ENCODE measurements at regions not wholly inside any gene's neighbourhood (a gene's known extent, or its start where the extent isn't known, plus 50 kb on each side); places are given as distances from the start of the nearest gene placed in this dataset.

- no peaks in the 10 kb centered on the region for H3K27me3 ChIP-seq (replicated peaks in 1 of 4; ENCODE audit: control insufficient read depth in 3 of 4, extremely low read depth in 1 of 4, insufficient read depth in 3 of 4, low read length in 3 of 4)
- no peak overlapping the region for H4K5ac ChIP-seq (ENCODE audit: insufficient read length, low read depth, low read length)
- no peak overlapping the region for H3K23ac ChIP-seq (ENCODE audit: insufficient read length)
- H2AFZ ChIP-seq (ENCODE audit: low read length): no peak overlapping the region
- no peak overlapping the region for H2BK15ac ChIP-seq (ENCODE audit: low read length)
- no peak overlapping the region for H4K8ac ChIP-seq (ENCODE audit: extremely low read depth, insufficient read depth, low read length)
- H3K4me3 ChIP-seq (ENCODE audit: extremely low read depth in 1 of 4, insufficient read depth in 2 of 4, low read depth in 3 of 4, low read length in 4 of 4): no peak overlapping the region
- DNase-seq (ENCODE audit: low read depth in 1 of 2, low spot score in 2 of 2) (no peak), FAIRE-seq (no peak)
- no peak overlapping the region for H4K91ac ChIP-seq (replicated peaks; ENCODE audit: insufficient read length, low read length)
- H3K18ac ChIP-seq (ENCODE audit: extremely low read depth, low read length): no peak overlapping the region
- H3K79me1 ChIP-seq (ENCODE audit: low read depth, low read length): peaks cover 4% of the 10 kb centered on the region; the same call in 1 of the 2 replicates
- no peak overlapping the region for H2BK5ac ChIP-seq (ENCODE audit: low read depth, low read length)
- no peak overlapping the region for H3K4me2 ChIP-seq (ENCODE audit: insufficient read depth in 1 of 2, low read depth in 2 of 2, low read length in 2 of 2)
- H3K14ac ChIP-seq (ENCODE audit: insufficient read length): no peak overlapping the region
- no peak overlapping the region for H3K56ac ChIP-seq (replicated peaks; ENCODE audit: insufficient read length, low read depth, low read length)
- peaks cover 0 to 2% (median 0%) of the 10 kb centered on the region in 4 experiments; a peak in 1 of 7 replicates for H3K4me1 ChIP-seq (replicated peaks in 1 of 4; ENCODE audit: control insufficient read depth in 3 of 4, insufficient read depth in 4 of 4, low read length in 3 of 4)
- H3K4ac ChIP-seq (replicated peaks; ENCODE audit: insufficient read length, low read depth, low read length): no peak overlapping the region
- 88% methylated on average over 2 of the region's 2 CpGs; no CpG with 5 or more reads in 1 of the 2 experiments for WGBS, 2 experiments (ENCODE audit: extremely low coverage in 1 of 2, insufficient coverage in 1 of 2, insufficient read length in 1 of 2, insufficient replicate concordance in 2 of 2, low coverage in 1 of 2, low lambda C conversion rate in 2 of 2, missing lambda C conversion rate in 1 of 2)
- H4K20me1 ChIP-seq (replicated peaks in 1 of 2; ENCODE audit: control insufficient read depth in 1 of 2, insufficient read depth in 2 of 2, low read length in 2 of 2): no peaks in the 10 kb centered on the region
- POLR2A ChIA-PET (ENCODE audit: partially characterized antibody): no interaction called here
- TF ChIP-seq E2F6 (IDR thresholded peaks at IDR 0.05): no peak
- TF ChIP-seq EP300 (IDR thresholded peaks at IDR 0.05; ENCODE audit: borderline replicate concordance in 1 of 2, low read depth in 2 of 2, low read length in 2 of 2): no peak
- no peak for TF ChIP-seq SIRT6 (IDR thresholded peaks at IDR 0.05; ENCODE audit: low read length)
- TF ChIP-seq SP4 (IDR thresholded peaks at IDR 0.05; ENCODE audit: low read length): no peak
- no peak for TF ChIP-seq SP2 (IDR thresholded peaks at IDR 0.05; ENCODE audit: low read length)
- no peak for TF ChIP-seq NANOG (IDR thresholded peaks at IDR 0.05; ENCODE audit: insufficient read depth, low read depth, low read length, poor library complexity, severe bottlenecking)
- no peak for TF ChIP-seq SIX5 (IDR thresholded peaks at IDR 0.05; ENCODE audit: low read depth, low read length)
- TF ChIP-seq SUZ12 (IDR thresholded peaks at IDR 0.05; ENCODE audit: low read length): no peak
- TF ChIP-seq GABPA (IDR thresholded peaks at IDR 0.05; ENCODE audit: borderline replicate concordance, insufficient read depth, low read length): no peak
- no peak for TF ChIP-seq USF2 (IDR thresholded peaks at IDR 0.05; ENCODE audit: low read length)
- no peak for TF ChIP-seq POU5F1 (IDR thresholded peaks at IDR 0.05; ENCODE audit: low read depth, low read length)
- no peak for TF ChIP-seq GTF2F1 (IDR thresholded peaks at IDR 0.05; ENCODE audit: borderline replicate concordance, low read depth, low read length)
- no peak overlapping the region for H2AK5ac ChIP-seq (ENCODE audit: low read depth, low read length)
- H3K36me3 ChIP-seq (ENCODE audit: control insufficient read depth in 2 of 4, insufficient read depth in 4 of 4, low read length in 3 of 4): peaks cover 0 to 8% (median 1%) of the 10 kb centered on the region in 4 experiments; a peak in 1 of 8 replicates
- CTCF ChIA-PET (ENCODE audit: partially characterized antibody): interaction anchor here (1.0 kb wide), 1 partner anchor 9 kb away, joined by 6 read pairs; no protein-coding TSS in a partner anchor
- H3K79me2 ChIP-seq (ENCODE audit: control insufficient read depth in 1 of 2, insufficient read depth in 2 of 2, low read length in 2 of 2): peaks cover 0 to 22% of the 10 kb centered on the region in 2 experiments; a peak in 2 of 4 replicates
- no peak overlapping the region for H2BK20ac ChIP-seq (ENCODE audit: low read length)
- no peaks in the 10 kb centered on the region for H3K23me2 ChIP-seq (ENCODE audit: low read depth, low read length)
- no peak overlapping the region for H3K27ac ChIP-seq (ENCODE audit: low read depth, low read length)
- H3K9me3 ChIP-seq (ENCODE audit: insufficient read depth in 2 of 2, low read depth in 1 of 2, low read length in 1 of 2): no peaks in the 10 kb centered on the region
- H2BK12ac ChIP-seq (ENCODE audit: low read depth, low read length): no peak overlapping the region
- H3K9ac ChIP-seq (replicated peaks in 1 of 4; ENCODE audit: extremely low read depth in 1 of 4, low read depth in 3 of 4, low read length in 3 of 4): no peak overlapping the region
- H2BK120ac ChIP-seq (replicated peaks; ENCODE audit: low read depth, low read length): no peak overlapping the region
Measured at GRCh38 chr2:74070991-74071390, 76.7 kb downstream of the BOLA3 start.
